HG03565 (cell line): ENCODE measurements at regions not wholly inside any gene's neighbourhood (a gene's known extent, or its start where the extent isn't known, plus 50 kb on each side); places are given as distances from the start of the nearest gene placed in this dataset.

Source experiments
- ATAC-seq: cut with Tn5 transposase; IDR thresholded peaks from one replicate; pipeline ENCODE4 v1.9.1; 2021; ENCODE audit warnings: mild to moderate bottlenecking, moderate library complexity; ENCODE audit not compliant: unreplicated experiment

DNA sequence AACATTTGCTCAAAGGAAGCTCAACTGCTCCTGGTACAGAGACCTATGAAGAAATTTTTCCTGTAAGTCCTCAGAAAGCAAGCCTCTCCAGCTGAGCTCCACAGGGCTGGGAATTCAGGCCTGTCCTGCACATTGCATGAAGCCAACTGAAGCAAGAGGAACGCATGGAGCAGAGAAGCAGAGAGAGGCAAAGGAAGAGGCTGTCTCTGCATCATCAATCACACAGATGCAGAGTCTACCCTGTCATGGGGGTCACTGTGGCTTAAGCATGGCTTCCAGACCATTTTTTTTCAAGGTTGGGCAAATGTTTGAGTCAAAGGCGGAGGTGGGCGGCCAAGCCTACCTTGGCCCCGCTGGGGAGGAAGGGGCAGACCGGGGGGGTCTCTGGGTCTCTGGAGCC, 110.3 kb upstream of the MSX1 start:
- no peak for ATAC-seq

DNA sequence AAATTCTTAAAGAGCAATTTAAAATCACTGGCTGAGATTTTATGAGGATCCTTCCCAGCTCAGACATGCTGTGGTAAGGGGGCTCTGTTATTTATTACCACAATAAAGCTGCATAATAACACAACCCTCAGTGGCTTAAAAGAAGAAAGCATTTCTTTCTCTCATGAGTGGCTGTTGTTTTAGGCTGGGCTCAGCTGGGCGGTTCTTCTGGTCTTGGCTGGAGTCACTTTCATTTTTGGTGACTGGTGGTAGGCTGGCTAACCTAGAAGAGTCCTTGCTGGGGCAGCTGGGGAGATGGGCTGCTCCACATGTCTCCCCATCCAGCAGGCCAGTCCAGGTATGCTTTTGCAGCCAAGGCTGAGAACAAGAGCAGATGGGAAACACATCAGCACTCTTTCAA, 113.0 kb upstream of the MSX1 start:
- ATAC-seq: no peak

GRCh38 chr4:4740071-4740470, 119.4 kb upstream of the MSX1 start:
- ATAC-seq: no peak

DNA sequence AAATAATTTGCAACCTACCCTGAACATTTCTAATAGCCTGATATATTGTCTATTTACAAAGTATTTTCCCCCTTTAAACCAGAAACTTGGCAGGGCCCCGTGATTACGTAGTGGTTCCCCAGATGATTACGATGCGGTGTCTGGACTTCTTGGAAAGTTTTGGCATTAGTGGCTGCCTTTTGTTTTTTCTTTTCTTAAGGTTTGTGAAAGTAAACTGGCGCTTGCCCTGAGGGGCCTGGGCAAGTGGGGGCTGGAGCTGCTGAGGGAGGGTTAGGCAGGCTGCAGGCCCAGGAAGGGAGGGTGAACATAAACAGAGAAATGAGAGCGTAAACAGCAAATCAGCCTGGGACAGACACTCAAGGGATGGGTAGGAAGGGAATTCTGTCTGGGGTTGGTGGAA, 123.6 kb upstream of the MSX1 start:
- ATAC-seq: no peak

GRCh38 chr4:4735136-4735750, 124.2 kb upstream of the MSX1 start:
- no peak for ATAC-seq

DNA sequence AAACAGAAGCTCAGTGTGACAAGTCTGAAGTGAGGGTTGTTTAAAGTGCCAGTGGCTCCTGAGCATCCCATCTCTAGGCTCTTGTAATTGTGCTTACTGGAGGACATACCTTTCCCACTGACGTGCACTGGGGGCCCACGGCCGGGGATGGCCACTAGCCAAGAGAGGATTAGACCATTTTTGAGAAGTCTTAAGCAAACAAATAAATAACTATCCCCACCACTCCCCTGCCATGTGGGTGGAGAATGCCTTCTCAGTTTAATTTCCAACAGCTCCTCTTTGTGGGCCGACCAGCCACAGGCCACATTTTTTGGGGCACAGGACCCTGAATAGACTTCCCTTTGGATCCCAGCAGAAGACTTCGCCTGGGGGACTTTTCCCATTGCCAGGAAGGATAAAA, 125.0 kb upstream of the MSX1 start:
- no peak for ATAC-seq

DNA sequence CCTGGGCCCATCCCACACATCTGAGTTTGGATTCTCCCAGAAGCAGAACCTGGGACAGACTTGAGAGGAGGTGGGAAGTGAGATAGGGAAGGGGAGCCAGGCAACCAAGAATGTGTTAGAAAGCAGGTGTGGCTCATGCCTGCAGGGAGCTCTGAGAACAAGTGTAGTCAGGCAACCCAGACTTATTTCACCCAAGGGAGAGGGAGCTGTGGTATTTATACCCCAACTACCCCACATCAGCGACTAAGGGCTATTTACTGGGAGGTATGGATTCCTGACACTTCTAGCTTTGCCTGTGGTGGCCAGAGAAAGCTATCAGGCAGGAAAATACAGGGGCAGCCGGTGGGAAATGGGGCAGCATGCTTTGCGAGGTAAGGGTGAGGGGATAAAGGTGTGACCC, 125.8 kb upstream of the MSX1 start:
- no peak for ATAC-seq

DNA sequence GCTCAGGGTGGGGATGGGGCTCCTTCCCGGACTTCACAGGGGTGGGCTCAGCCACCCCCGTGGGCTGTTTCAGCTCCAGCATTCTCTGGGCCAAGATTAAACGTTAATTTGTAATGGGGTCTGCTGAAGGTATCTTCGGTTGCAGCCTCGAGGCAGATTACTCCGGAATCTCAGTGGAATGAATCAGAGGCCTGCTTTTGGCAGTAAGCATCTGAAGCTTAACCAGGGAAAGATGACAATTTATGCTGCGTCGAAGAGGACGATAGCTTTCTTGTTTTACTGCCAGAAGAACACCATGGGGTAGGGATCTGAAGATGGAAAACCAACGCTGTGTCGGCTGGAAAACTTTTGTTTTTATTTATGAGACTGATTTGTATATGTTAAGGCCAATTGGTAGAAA, 129.2 kb upstream of the MSX1 start:
- ATAC-seq: no peak

- ATAC-seq: no peak
These were observed 130.3 kb upstream of the MSX1 start for GRCh38 chr4:4729206-4729605.

DNA sequence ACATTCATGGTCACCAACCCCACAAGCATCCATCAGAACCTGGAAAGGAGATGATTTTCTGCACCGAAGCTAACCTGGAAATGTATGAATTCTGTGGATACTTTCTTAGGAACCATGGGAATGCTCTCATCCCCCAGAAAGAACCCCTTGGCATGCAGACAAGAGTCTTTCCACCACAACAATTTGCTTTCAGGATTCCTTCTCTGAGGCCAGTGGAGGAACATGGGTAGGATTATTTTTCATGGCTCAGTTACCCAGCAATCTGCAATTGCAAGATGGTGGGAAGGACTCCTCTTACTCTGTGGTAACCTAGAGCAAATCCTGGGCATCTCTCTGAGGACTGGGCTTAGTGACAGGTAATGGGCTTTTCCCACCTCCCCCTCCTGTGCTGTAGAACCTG, 131.9 kb upstream of the MSX1 start:
- ATAC-seq: no peak

DNA sequence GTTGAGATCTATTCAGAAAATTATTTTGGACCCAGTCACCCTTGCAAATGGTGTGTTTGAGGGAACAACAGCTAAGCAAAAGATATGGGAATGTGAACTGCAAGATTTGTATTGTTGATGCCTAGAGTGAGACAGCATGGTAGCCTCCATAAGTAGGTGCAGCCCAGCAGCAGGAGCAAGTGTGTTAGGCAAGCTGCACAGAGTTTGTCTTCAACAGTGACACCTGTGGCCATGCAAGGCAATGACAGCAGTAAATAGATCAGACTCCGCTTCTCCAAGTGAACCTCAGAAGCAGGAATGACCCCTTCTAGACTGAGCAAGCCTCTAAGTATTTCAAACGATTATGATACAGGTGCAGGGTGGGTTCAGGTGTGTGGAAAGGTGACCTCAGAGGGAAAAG, 133.4 kb upstream of the MSX1 start:
- no peak for ATAC-seq

DNA sequence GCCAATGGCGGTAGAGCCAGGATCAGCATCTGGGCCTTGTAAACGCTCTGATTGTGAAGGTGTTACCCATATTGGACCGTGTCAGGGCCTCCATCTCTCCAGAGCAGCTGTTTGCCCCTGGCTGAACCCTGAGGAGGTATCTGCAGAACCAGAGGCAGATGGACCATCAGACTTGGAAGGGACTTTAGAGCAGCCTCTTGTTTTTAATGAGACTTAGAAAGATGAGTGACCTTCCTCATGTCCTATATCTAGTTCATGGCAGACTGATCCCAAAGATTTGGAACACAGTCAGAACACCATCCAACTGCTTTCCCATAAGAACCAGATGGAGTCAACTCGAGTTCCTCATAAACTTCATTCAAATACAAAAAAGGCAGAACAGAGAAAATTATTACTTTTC, 135.1 kb upstream of the MSX1 start:
- ATAC-seq: no peak

GRCh38 chr4:4721636-4722035, 137.8 kb upstream of the MSX1 start:
- ATAC-seq: no peak

DNA sequence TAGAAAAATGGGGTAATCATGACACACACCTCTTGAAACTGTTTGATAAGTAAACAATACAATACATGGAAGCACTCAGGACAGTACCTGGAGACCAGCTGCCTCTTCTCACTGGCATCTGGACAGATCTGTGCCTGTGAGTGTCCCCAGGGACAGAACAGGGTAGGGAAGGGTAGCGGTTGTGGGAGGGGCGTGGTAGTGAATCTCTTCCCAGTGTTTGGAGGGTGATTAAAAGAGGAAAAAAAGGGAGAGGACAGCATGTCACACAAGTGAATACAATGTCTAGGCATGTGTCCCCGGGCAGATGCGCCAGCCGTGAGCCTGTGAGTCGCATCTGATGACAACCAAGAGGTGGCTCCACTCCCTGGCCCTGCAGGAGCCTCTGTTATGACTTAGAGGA, 138.8 kb upstream of the MSX1 start:
- no peak for ATAC-seq

- ATAC-seq: no peak
These were observed 140.0 kb upstream of the MSX1 start for GRCh38 chr4:4719436-4719835.

- ATAC-seq: no peak
These were observed 141.8 kb upstream of the MSX1 start for GRCh38 chr4:4717692-4718091.

DNA sequence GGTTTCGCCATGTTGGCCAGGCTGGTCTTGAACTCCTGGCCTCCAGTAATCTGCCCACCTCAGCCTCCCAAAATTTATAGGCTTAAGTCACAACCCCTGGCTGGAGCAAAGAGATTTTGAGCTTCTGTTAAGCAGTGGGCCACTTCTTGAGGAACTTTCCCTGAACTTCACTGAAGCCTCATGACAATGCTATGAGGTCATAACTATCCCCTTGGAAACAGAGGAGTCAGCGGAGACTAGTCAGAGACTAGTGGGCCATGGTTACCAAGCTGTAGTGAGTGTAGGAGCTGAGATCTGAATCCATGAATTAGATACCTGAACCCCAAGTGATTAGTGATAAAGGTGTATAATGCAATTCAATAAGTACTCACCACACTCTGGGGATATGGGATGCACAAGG, 145.1 kb upstream of the MSX1 start:
- no peak for ATAC-seq

- ATAC-seq: no peak
These were observed 146.5 kb upstream of the MSX1 start for GRCh38 chr4:4712800-4713528.

- no peak for ATAC-seq
These were observed 147.6 kb upstream of the MSX1 start for GRCh38 chr4:4711902-4712301.

DNA sequence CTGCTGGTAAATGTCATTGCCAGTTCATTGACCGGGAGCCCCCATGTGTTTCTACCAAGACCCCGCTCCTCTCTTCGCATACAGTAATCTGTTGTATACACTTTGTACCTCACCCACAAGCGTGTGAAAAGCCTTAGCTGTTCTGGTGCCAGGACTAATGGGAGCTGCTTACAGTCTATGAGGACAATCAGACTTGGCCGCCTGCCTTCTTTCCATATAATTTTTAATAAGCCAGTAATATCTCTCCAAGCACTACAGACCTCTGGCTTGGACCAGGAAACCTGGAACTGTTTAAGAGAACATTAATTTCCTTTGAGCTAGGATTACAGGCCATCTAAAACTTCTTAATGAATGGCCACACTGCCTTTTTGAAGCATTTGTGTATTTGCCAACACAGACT, 149.7 kb upstream of the MSX1 start:
- no peak for ATAC-seq

DNA sequence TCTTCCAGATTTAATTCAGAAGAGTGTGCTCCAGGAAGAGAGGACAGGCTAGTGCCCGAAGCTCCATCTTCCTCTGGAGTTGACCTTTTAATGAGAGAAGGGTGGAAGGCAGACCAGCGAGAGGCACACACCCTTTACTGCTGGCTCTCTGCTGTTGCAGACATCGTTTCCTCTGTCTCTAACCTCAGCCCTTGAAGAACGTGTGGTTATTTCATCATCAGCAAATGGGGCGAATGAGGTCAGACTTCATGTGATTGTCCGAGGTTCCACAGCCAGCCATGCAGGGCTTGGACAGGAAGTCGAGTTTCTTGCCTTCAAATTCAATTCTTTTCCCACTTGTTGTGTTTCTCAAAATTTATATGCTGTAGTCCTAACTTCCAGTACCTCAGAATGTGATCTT, 155.2 kb upstream of the MSX1 start:
- ATAC-seq: no peak

GRCh38 chr4:4697584-4697983, 155.7 kb upstream of the STX18 start:
- ATAC-seq: no peak

DNA sequence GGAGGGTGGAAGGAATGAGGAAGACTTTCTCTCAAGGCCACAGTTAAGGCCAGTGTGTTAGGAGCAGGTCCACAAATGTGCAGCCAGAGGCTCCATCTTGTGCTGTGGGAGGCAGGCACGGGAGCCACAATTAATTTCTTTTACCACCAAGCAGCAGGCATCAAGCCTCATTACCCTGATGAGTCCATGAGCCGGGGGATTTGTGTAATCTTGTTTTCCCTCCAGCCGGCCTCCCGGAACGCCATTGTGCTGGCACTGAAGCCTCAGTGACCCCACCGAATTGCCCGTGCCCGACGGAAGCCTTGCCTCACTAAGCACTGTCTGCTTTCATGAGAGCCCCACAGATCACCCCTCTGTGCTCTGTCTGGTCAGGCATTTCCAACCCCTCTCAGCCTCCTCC, 154.7 kb upstream of the STX18 start:
- no peak for ATAC-seq
